ENCODE measurements at regions not wholly inside any gene's neighbourhood (a gene's known extent, or its start where the extent isn't known, plus 50 kb on each side); places are given as distances from the start of the nearest gene placed in this dataset.
"Not testable (repeated sequence)": the region's sequence is repeated elsewhere in the genome, so short reads cannot be mapped to it uniquely, and the experiment has no call there.

DNA sequence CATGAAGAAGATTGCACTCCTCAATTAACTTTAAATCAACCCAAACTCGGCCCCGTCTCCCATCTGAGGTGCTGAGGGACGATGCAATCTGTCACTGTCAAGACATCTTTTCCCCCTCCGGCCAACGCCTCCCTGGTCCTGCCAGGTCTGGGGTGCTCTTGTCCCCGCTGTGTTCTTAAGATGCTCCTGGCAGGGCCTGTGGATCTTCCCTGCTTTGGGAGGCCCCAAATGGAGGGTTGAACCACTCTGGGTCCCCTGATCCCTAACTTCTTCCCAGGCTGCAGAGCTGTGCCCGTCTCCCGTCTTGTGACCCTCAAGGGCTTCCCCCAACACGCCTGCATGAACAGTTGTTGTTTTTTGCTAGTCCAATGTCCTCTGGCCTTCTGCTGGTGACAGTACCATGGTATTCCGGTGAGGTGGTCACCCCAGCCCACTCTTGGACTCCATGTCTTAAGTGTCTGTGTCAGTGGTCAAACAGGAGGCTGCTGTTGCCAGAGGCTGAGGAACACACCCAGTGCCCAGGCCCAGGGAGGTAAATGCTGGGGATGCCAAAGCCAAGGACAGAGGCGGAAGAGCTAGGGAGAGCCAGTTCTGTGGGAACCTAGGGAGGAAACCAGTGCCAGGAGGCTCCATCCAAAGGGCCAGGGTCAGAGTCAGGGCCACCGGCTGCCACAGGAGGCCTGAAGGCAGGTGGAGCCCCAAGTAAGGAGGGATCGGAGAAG lies 70.6 kb upstream of the SHANK2 start:
- DNase-seq (ENCODE audit: low spot score in 2 of 2) = no peak
- intact Hi-C loops (cut with DNase I) = no loop called here
- no peaks in the 10 kb centered on the region for H3K4me1 ChIP-seq
- peaks cover 0 to 7% of the 10 kb centered on the region in 2 donors for H3K9me3 ChIP-seq
- no peaks in the 10 kb centered on the region for H3K36me3 ChIP-seq
- no peak overlapping the region for H3K4me3 ChIP-seq
- no peaks in the 10 kb centered on the region for H3K27me3 ChIP-seq
- TF ChIP-seq, protein P1, sequence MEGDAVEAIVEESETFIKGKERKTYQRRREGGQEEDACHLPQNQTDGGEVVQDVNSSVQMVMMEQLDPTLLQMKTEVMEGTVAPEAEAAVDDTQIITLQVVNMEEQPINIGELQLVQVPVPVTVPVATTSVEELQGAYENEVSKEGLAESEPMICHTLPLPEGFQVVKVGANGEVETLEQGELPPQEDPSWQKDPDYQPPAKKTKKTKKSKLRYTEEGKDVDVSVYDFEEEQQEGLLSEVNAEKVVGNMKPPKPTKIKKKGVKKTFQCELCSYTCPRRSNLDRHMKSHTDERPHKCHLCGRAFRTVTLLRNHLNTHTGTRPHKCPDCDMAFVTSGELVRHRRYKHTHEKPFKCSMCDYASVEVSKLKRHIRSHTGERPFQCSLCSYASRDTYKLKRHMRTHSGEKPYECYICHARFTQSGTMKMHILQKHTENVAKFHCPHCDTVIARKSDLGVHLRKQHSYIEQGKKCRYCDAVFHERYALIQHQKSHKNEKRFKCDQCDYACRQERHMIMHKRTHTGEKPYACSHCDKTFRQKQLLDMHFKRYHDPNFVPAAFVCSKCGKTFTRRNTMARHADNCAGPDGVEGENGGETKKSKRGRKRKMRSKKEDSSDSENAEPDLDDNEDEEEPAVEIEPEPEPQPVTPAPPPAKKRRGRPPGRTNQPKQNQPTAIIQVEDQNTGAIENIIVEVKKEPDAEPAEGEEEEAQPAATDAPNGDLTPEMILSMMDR (IDR thresholded peaks at IDR 0.05) = no peak
- no peak overlapping the region for H3K27ac ChIP-seq

DNA sequence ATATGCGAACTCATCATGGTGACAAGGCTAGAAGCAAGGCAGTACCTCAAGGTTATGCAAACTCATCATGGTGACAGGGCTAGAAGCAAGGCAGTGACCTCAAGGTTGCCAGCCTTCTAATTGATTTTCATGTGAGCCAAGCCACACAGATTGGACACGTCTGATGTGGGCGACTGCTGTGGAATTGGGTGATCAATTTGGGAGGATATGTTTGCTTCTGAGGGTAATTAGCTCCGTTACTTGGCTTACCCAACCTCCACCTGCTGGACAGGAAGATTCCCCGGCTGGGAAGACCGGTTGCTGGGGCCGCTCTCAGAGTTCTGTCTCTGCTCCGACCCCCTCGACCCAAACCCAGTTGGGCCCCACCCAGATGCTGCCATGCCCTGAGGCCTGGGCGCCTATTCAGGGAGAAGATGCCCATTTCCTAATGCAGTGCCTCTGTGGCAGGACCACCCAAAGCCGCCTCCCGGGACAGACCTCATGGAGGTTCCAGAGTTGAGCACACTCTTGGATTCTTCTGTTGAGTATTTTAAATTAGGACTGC lies 69.9 kb upstream of the SHANK2 start:
- TF ChIP-seq, protein P1 (IDR thresholded peaks at IDR 0.05) = no peak
- Histone ChIP-seq H3K4me1 (no peaks in the 10 kb centered on the region), H3K9me3 (peaks cover 0 to 10% of the 10 kb centered on the region in 2 donors), H3K36me3 (no peaks in the 10 kb centered on the region), H3K27me3 (no peaks in the 10 kb centered on the region), H3K27ac (no peak overlapping the region), H3K4me3 (no peak overlapping the region)
- intact Hi-C loops (cut with DNase I) = no loop called here
- DNase-seq (ENCODE audit: low spot score in 2 of 2) = no peak

DNA sequence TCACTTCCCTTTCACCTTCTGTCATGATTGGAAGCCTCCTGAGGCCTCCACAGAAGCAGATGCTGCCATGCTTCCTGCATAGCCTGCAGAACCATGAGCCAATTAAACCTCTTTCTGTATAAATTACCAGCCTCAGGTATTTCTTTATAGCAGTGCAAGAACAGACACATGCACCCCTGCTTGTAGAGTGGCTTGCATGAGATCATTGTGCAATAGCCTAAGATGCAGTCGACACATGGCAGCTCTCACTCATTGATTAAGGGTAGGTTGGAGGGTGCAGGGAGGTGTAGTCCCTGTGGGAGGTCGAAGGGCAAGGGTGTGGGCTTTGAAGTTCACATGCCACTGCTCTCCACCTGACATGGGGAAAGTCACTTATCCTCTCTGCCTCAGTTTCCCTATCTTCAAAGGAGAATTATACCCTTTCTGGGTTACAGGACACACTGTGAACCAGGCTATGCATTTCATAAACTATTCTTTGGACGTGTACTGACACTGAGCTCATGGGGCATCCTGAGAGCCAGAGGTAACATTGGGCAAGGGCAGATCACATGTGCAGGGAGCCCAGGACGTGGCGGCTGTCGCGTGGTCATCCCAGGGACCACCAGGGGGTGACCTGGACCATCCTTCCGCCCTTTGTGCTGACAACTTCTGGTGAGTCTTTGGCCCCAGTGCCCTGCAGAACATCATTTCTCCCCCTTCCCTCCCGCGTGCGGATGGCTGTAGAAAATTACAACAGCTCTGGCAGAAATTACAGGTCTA lies 69.2 kb upstream of the SHANK2 start:
- Histone ChIP-seq H3K4me1 (no peaks in the 10 kb centered on the region), H3K36me3 (no peaks in the 10 kb centered on the region), H3K9me3 (peaks cover 0 to 17% of the 10 kb centered on the region in 2 donors), H3K4me3 (no peak overlapping the region), H3K27me3 (no peaks in the 10 kb centered on the region), H3K27ac (no peak overlapping the region)
- intact Hi-C loops (cut with DNase I) = no loop called here
- no peak for DNase-seq (ENCODE audit: low spot score in 2 of 2)
- TF ChIP-seq, protein P1 (IDR thresholded peaks at IDR 0.05) = no peak

DNA sequence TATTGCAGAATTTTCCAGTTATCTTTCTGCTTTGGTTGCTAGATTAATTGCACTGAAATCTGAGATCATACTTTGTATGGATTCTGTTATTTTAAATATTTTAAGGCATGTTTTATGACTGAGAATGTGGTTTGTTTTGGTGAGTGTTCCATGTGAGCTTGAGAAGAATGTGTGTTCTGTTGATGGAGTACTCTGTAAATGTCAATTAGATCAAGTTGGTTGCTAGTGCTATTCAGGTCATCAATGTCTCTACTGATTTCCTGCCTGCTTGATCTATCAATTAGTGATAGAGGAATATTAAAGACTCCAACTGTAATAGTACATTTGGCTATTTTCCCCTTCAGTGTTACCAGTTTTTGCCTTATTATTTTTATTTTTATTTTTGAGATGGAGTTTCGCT lies 64.3 kb upstream of the SHANK2 start:
- H3K9me3 ChIP-seq = peaks cover 0 to 18% of the 10 kb centered on the region in 2 donors
- H3K27me3 ChIP-seq = no peaks in the 10 kb centered on the region
- H3K36me3 ChIP-seq = no peaks in the 10 kb centered on the region
- DNase-seq (ENCODE audit: low spot score in 2 of 2) = no peak
- H3K27ac ChIP-seq = no peak overlapping the region
- TF ChIP-seq, protein P1 (IDR thresholded peaks at IDR 0.05) = no peak
- no peaks in the 10 kb centered on the region for H3K4me1 ChIP-seq
- intact Hi-C loops (cut with DNase I) = no loop called here
- H3K4me3 ChIP-seq = no peak overlapping the region

DNA sequence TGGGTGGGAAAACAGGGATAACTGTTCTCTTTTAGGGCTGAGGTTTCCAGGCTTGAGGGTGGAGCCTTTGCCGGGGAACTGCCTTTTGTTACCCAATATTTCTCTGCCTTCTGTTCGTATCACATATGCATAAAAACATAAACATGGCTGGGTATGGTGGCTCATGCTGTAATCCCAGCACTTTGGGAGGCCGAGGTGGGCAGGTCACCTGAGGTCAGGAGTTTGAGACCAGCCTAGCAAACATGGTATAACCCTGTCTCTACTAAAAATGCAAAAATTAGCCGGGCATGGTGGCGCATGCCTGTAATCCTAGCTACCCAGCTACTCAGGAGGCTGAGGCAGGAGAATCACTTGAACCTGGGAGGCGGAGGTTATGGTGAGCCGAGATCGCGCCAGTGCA lies 60.2 kb upstream of the SHANK2 start:
- H3K4me3 ChIP-seq; H3K4me1 ChIP-seq; intact Hi-C loops (cut with DNase I); H3K27ac ChIP-seq; H3K27me3 ChIP-seq; H3K36me3 ChIP-seq: not testable (repeated sequence)
- DNase-seq (ENCODE audit: low spot score in 2 of 2) = peak in 1 of 2 donors; percentile 5
- peaks cover 0 to 11% of the 10 kb centered on the region in 2 donors for H3K9me3 ChIP-seq

DNA sequence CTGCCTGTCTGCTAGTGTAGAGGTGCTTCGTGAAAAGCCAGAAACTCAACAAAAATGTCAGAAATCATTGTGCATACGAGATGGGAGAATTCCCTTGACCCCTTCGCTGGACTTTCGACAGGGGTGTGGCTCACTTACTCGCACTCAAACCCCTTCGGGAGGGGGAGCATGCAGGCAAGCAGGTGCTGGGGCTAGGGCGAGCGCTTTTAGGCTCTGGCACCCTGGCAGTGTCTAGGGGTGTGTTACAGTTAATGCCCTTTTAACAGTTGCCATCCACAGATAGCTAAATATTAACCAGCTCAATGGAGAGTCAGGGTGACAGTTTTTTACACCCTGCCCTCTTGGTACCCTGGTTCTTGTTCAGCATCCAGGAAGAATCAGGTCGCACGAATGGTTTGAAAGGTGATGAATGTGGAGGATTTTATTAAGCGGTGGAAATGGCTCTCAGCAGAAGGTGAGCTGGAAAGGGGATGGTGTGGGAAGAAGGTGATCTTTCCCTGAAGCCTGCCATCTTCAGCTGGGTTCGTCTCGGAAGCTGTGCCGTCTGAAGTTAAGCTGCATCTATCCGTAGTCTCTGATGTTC lies 59.6 kb upstream of the SHANK2 start:
- Histone ChIP-seq H3K4me1 (no peaks in the 10 kb centered on the region), H3K4me3 (no peak overlapping the region), H3K27me3 (no peaks in the 10 kb centered on the region), H3K9me3 (peaks cover 0 to 6% of the 10 kb centered on the region in 2 donors), H3K27ac (no peak overlapping the region), H3K36me3 (no peaks in the 10 kb centered on the region)
- peak in 1 of 2 donors; percentile 16 for DNase-seq (ENCODE audit: low spot score in 2 of 2)
- intact Hi-C loops (cut with DNase I) = no loop called here
- TF ChIP-seq, protein P1 (IDR thresholded peaks at IDR 0.05) = no peak

All from ascending aorta (tissue), 2 donors.